NOMO-1 treated with dmso at 0.1 percent for 144 hours (cell line): ENCODE measurements at regions not wholly inside any gene's neighbourhood (a gene's known extent, or its start where the extent isn't known, plus 50 kb on each side); places are given as distances from the start of the nearest gene placed in this dataset.

Experiments
- DNase-seq: peaks from one replicate; lab custom pipeline; 2025; ENCODE audit not compliant: unreplicated experiment; lab: John Stamatoyannopoulos, UW

GRCh38 chr13:111993691-111994090 is 73.3 kb upstream of the SOX1 start:
- DNase-seq = no peak

- no peak for DNase-seq
Measured at GRCh38 chr13:111994578-111994977, 72.4 kb upstream of the SOX1 start.

GRCh38 chr13:111999352-111999751 is 67.6 kb upstream of the SOX1 start:
- DNase-seq = no peak

- no peak for DNase-seq
Measured at GRCh38 chr13:112000888-112001287, 66.1 kb upstream of the SOX1 start.

- DNase-seq = no peak
Measured at GRCh38 chr13:112001571-112001970, 65.4 kb upstream of the SOX1 start.

GRCh38 chr13:112003396-112003795 is 63.6 kb upstream of the SOX1 start:
- no peak for DNase-seq

GRCh38 chr13:112003941-112004340 is 63.0 kb upstream of the SOX1 start:
- no peak for DNase-seq

GRCh38 chr13:112005925-112006324 is 61.0 kb upstream of the SOX1 start:
- no peak for DNase-seq

- DNase-seq = no peak
Measured at GRCh38 chr13:112007191-112007590, 59.8 kb upstream of the SOX1 start.

GRCh38 chr13:112010714-112011113 is 56.2 kb upstream of the SOX1 start:
- DNase-seq = no peak

- no peak for DNase-seq
Measured at GRCh38 chr13:112012016-112012704, 54.8 kb upstream of the SOX1 start.

- DNase-seq = no peak
Measured at GRCh38 chr13:112012705-112013085, 54.3 kb upstream of the SOX1 start.

GRCh38 chr13:112013665-112014064 is 53.3 kb upstream of the SOX1 start:
- DNase-seq = no peak

GRCh38 chr13:112014857-112015256 is 52.1 kb upstream of the SOX1 start:
- no peak for DNase-seq
